Fibroblast of pulmonary artery (primary cell): ENCODE measurements at regions not wholly inside any gene's neighbourhood (a gene's known extent, or its start where the extent isn't known, plus 50 kb on each side); places are given as distances from the start of the nearest gene placed in this dataset.

Experiments used
- DNase-seq: peaks from one replicate; pipeline ENCODE4 v3.0.0-alpha.2; 2010; ENCODE audit warnings: low read depth
- H3K4me3 ChIP-seq: replicated peaks from 2 replicates; pipeline ENCODE4 v1.5.1; 2011; ENCODE audit warnings: low read depth, mild to moderate bottlenecking, control low read depth, low read length, moderate library complexity
- CTCF ChIP-seq: IDR thresholded peaks from 2 replicates; pipeline ENCODE4 v1.5.1; 2011; ENCODE audit warnings: mild to moderate bottlenecking, control low read depth, low read length, inconsistent platforms; ENCODE audit errors: missing control alignments

GRCh38 chr11:33553486-33553885 is 147.1 kb downstream of the C11orf91 start:
- TF ChIP-seq CTCF: no peak
- no peak overlapping the region for H3K4me3 ChIP-seq
- peak; percentile 6 for DNase-seq

- no peak for TF ChIP-seq CTCF
- no peak overlapping the region for H3K4me3 ChIP-seq
- DNase-seq: peak; percentile 49
Observed at GRCh38 chr11:33552756-33553155, 147.9 kb downstream of the C11orf91 start.

DNA sequence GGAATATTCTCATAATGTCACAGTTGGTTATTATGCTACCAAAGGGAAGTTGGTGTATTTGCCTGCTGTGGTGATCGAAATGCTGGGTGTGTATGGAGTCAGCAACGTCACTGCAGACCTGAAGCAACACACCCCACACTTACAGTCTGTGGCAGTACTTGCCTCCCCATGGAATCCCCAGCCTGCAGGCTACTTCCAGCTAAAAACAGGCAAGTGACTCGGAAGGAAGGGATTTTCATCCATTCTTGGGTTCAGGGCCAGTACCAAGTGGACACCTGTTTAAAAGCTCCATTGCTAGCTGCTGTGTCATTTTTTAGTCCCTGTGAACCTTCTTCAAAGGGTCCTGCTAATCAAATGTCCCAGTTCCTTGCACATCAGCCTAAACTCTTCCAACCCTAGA is 149.6 kb downstream of the C11orf91 start:
- no peak overlapping the region for H3K4me3 ChIP-seq
- no peak for TF ChIP-seq CTCF
- no peak for DNase-seq

- no peak for DNase-seq
- no peak for TF ChIP-seq CTCF
- no peak overlapping the region for H3K4me3 ChIP-seq
Observed at GRCh38 chr11:33549483-33549882, 151.1 kb downstream of the C11orf91 start.

GRCh38 chr11:33545931-33546330 is 154.7 kb downstream of the C11orf91 start:
- H3K4me3 ChIP-seq: no peak overlapping the region
- DNase-seq: peak; percentile 64
- TF ChIP-seq CTCF: no peak

DNA sequence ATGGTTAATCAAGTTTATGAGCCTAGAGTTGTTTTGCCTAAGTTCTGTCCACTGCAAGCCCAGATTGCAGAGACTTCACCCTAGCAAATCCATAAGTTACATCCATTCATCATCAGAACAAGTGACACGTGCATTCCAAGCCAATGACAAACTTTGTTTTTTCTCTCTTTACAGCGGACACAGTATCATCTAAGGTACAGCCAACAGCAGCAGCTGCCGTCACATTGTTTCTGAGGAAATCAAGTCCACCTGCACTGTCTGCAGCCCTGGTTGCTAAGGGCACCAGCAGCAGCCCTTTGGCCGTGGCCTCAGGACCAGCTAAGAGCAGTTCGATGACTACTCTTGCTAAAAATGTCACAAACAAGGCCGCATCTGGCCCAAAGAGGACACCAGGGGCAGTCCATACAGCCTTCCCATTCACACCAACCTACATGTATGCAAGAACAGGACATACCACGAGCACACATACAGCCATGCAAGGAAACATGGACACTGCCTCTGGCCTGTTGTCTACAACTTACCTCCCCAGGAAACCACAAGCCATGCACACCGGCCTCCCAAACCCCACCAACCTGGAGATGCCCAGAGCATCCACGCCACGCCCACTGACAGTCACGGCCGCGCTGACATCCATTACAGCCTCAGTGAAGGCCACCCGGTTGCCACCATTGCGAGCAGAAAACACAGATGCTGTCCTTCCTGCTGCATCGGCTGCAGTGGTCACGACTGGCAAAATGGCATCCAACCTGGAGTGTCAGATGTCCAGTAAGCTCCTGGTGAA is 155.8 kb downstream of the C11orf91 start:
- no peak for DNase-seq
- no peak for TF ChIP-seq CTCF
- H3K4me3 ChIP-seq: no peak overlapping the region

DNA sequence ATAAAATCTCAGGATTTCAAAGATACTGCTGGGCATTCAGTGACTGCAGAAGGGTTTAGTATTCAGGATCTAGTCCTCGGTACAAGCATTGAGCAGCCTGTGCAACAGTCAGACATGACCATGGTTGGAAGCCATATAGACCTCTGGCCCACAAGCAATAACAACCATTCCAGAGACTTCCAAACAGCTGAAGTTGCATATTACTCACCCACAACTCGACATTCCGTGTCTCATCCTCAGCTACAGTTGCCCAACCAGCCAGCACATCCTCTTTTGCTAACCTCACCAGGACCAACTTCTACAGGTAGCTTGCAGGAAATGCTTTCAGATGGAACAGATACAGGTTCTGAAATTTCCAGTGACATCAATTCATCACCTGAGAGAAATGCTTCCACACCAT is 156.8 kb downstream of the C11orf91 start:
- DNase-seq: no peak
- TF ChIP-seq CTCF: no peak
- no peak overlapping the region for H3K4me3 ChIP-seq
